ENCODE measurements at regions not wholly inside any gene's neighbourhood (a gene's known extent, or its start where the extent isn't known, plus 50 kb on each side); places are given as distances from the start of the nearest gene placed in this dataset.

- TF ChIP-seq, protein P1, sequence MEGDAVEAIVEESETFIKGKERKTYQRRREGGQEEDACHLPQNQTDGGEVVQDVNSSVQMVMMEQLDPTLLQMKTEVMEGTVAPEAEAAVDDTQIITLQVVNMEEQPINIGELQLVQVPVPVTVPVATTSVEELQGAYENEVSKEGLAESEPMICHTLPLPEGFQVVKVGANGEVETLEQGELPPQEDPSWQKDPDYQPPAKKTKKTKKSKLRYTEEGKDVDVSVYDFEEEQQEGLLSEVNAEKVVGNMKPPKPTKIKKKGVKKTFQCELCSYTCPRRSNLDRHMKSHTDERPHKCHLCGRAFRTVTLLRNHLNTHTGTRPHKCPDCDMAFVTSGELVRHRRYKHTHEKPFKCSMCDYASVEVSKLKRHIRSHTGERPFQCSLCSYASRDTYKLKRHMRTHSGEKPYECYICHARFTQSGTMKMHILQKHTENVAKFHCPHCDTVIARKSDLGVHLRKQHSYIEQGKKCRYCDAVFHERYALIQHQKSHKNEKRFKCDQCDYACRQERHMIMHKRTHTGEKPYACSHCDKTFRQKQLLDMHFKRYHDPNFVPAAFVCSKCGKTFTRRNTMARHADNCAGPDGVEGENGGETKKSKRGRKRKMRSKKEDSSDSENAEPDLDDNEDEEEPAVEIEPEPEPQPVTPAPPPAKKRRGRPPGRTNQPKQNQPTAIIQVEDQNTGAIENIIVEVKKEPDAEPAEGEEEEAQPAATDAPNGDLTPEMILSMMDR (conservative IDR thresholded peaks at IDR 0.05; ENCODE audit: low read depth, low read length) = no peak
- TF ChIP-seq EZH2phosphoT487 (IDR thresholded peaks at IDR 0.05; ENCODE audit: borderline replicate concordance, low read length) (no peak), EZH2 (IDR thresholded peaks at IDR 0.05; ENCODE audit: low read length, unreplicated experiment) (no peak)
Observed at GRCh38 chr7:17530244-17530643, 231.8 kb downstream of the AHR start.

All from PC-3 (cell line).